Activated CD8-positive, alpha-beta memory T cell treated with anti-CD3 and anti-CD28 coated beads, Interleukin-2, amount 10 ng/mL, durations not matched to agents 7 days and 5 days (primary cell): ENCODE measurements at regions not wholly inside any gene's neighbourhood (a gene's known extent, or its start where the extent isn't known, plus 50 kb on each side); places are given as distances from the start of the nearest gene placed in this dataset.

Experiments used
- ATAC-seq: fragments of 150-1000 bp; cut with Tn5 transposase; one replicate; pipeline ENCODE4 v1.10.0; 2021; ENCODE audit warnings: moderate library complexity
- CTCF ChIA-PET: fragments of 350-600 bp; sonication (Branson Sonifier 250); formaldehyde crosslinking; loops from one replicate; lab custom pipeline; 2021; ENCODE audit warnings: antibody characterized with exemption; lab: Charles Lee
- DNase-seq: peaks from one replicate; pipeline ENCODE4 v3.0.0-alpha.2; 2020
- H3K27ac Mint-ChIP-seq: one replicate; pipeline ENCODE4 v1.8.0; 2021; ENCODE audit warnings: mild to moderate bottlenecking, mixed read lengths
- H3K27me3 Mint-ChIP-seq: one replicate; pipeline ENCODE4 v1.8.0; 2021; ENCODE audit warnings: mixed read lengths
- H3K36me3 Mint-ChIP-seq: one replicate; pipeline ENCODE4 v1.8.0; 2021; ENCODE audit warnings: mild to moderate bottlenecking, mixed read lengths
- H3K4me1 Mint-ChIP-seq: one replicate; pipeline ENCODE4 v1.8.0; 2021; ENCODE audit warnings: mixed read lengths
- H3K4me3 Mint-ChIP-seq: one replicate; pipeline ENCODE4 v1.8.0; 2021; ENCODE audit warnings: mild to moderate bottlenecking, moderate library complexity, mixed read lengths
- H3K9me3 Mint-ChIP-seq: one replicate; pipeline ENCODE4 v1.8.0; 2022; ENCODE audit warnings: low read depth, mixed read lengths

DNA sequence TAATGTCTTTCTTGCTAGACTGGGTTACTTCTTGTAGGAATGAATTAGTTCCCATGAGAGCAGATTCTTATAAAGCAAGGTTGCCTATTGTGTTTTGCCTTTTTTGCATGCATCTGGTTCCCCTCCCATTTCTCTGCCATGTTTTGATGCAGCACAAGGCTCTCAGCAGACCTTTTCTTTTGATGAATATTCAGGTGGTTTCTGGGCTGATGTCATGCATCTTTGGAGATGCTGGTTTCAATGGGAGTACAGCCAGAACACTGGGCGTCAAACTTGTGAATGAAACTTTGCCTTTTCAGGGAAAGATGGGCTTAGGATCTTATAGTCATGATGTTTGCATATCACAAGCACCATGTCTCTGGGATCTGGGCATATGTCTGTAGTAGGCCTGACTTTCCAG is 111.7 kb upstream of the CCL2 start:
- ATAC-seq (no peak), DNase-seq (no peak)
- Mint-ChIP-seq H3K4me3 (no peak overlapping the region), H3K27ac (no peak overlapping the region), H3K27me3 (peaks cover 30% of the 10 kb centered on the region), H3K36me3 (no peaks in the 10 kb centered on the region), H3K4me1 (no peaks in the 10 kb centered on the region), H3K9me3 (no peaks in the 10 kb centered on the region)
- CTCF ChIA-PET = no interaction called here

DNA sequence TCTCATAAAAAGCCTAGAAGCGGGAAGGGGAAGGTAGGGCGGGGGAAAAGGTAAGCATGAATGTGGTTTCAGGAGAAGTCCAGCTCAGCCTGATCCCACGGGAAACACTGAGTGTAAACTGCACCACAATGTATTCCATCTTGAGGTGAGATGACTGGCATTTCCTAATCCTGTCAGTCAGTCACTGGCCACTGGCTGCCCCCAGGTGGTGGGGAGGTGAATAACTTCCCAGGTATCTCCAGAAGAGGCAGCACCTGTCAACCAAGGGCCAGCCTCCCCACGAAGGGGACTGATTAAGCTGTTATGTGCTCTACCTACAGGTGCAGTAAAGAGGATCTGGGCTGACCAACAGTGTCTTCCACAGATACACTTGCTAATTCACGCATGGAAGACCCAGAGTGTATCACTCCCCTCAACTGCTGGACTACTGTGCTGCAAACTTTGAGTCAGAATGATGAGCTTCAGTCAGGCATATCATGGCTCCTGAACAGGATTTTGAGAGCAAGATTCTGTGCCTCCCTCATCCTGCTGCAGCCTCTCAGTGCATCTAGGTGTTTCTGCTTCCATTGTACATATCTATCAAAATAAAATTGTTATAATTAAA is 108.5 kb upstream of the CCL2 start:
- H3K4me1 Mint-ChIP-seq = no peaks in the 10 kb centered on the region
- CTCF ChIA-PET = interaction anchor here (0.7 to 4.9 kb wide), 8 partner anchors 9 to 372 kb away, joined by 3 to 41 read pairs (median 4); no protein-coding TSS in a partner anchor
- DNase-seq (peak; percentile 73), ATAC-seq (peak; percentile 42)
- peaks cover 12% of the 10 kb centered on the region for H3K27me3 Mint-ChIP-seq
- H3K27ac Mint-ChIP-seq = no peak overlapping the region
- H3K4me3 Mint-ChIP-seq = no peak overlapping the region
- H3K36me3 Mint-ChIP-seq = no peaks in the 10 kb centered on the region
- H3K9me3 Mint-ChIP-seq = no peaks in the 10 kb centered on the region

DNA sequence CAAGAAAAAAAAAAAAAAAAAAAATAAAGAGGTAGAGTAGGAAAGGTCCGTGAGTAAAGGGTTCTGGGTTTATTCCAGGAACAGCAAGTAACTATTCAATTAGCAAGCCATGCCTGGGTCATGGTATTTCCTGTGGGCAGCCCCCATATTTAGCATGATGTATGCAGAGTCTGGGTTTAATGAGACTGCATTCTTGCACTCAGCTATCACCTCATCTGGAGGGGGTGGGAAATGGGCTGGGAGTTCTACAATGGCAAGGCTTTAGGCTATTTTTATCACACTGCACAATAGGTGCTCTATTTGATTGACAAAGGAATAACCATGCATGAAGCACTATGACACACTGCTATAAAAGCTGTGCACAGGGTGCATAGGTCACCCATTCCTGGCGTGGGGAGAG is 104.0 kb upstream of the CCL2 start:
- H3K4me3 Mint-ChIP-seq = no peak overlapping the region
- no peaks in the 10 kb centered on the region for H3K9me3 Mint-ChIP-seq
- H3K27ac Mint-ChIP-seq = no peak overlapping the region
- H3K4me1 Mint-ChIP-seq = peaks cover 7% of the 10 kb centered on the region
- DNase-seq = no peak
- H3K27me3 Mint-ChIP-seq = peaks cover 34% of the 10 kb centered on the region
- ATAC-seq = no peak
- CTCF ChIA-PET = interaction anchor here (0.7 to 0.9 kb wide), 2 partner anchors 20 to 211 kb away, joined by 3 read pairs; no protein-coding TSS in a partner anchor
- no peaks in the 10 kb centered on the region for H3K36me3 Mint-ChIP-seq

DNA sequence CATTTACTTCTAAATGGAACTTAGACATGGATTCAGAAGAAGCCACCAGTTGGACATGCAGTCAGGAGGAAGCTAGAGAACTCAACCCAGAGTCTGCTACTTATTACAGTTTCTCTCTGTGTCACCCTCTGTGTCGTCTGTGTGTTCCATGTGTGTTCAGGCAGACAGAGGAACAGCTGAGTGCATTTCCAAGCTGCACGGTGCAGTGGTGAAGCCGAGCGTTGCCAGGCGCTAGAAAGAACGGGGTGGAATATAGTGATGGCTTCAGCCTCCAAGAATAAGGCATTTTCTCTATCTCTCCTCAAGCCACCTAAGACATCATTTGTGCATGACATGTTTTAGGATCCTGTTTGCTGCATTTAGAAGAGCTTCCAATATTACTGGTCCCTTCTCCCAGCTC is 101.1 kb upstream of the CCL2 start:
- DNase-seq (no peak), ATAC-seq (no peak)
- H3K9me3 Mint-ChIP-seq = no peaks in the 10 kb centered on the region
- H3K4me1 Mint-ChIP-seq = peaks cover 7% of the 10 kb centered on the region
- peaks cover 1% of the 10 kb centered on the region for H3K36me3 Mint-ChIP-seq
- H3K27me3 Mint-ChIP-seq = peaks cover 56% of the 10 kb centered on the region
- H3K4me3 Mint-ChIP-seq = no peak overlapping the region
- H3K27ac Mint-ChIP-seq = no peak overlapping the region
- CTCF ChIA-PET = interaction anchor here (0.7 kb wide), 1 partner anchor 46 kb away, joined by 3 read pairs; no protein-coding TSS in a partner anchor

DNA sequence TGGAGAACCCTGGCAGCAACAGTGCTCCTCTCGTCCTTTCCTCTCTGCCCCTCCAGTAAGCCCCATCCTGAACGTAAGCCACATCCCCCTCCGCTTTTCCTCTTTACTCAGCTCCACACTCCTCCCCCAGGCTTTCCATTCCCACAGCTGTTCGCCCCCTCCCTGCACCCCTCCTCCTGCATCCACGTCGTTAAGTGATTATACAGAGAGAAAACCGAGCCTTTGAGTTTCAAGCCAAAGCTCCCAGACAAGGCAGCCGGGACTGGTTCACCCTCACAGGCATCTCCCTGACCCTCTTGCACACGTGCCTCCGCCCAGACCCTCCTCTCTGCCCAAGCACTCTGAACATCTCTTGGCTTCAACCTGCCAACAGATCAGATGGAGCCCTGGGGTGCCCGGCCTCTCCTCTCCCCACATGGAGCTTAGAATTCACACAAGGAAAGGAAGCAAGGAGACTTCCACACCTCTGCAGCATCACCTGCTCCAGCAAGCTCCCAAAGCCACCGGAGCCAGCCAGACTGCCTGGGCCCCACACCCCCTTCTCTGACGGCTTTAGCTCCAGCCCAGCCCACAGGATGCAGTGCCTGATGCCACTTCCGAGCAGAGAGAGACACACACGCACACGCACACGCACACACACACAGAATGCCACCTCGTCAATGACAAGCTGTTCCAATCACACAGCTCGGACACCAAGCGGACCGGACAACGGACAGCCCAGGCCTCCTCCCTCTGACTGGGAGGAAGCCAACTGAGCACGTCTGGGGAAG is 99.9 kb upstream of the CCL2 start:
- DNase-seq (peak; percentile 42), ATAC-seq (no peak)
- CTCF ChIA-PET = interaction anchor here (0.8 to 1.7 kb wide), 3 partner anchors 9 to 429 kb away, joined by 3 to 4 read pairs (median 4); no protein-coding TSS in a partner anchor
- H3K27ac Mint-ChIP-seq = no peak overlapping the region
- H3K36me3 Mint-ChIP-seq = peaks cover 1% of the 10 kb centered on the region
- H3K4me1 Mint-ChIP-seq = peaks cover 7% of the 10 kb centered on the region
- H3K27me3 Mint-ChIP-seq = peaks cover 59% of the 10 kb centered on the region
- no peaks in the 10 kb centered on the region for H3K9me3 Mint-ChIP-seq
- H3K4me3 Mint-ChIP-seq = no peak overlapping the region

GRCh38 chr17:34155947-34156346 is 99.1 kb upstream of the CCL2 start:
- CTCF ChIA-PET = interaction anchor here (0.8 to 1.7 kb wide), 3 partner anchors 9 to 430 kb away, joined by 3 to 4 read pairs (median 4); no protein-coding TSS in a partner anchor

GRCh38 chr17:34156401-34156740 is 98.7 kb upstream of the CCL2 start:
- DNase-seq = no peak
- no peaks in the 10 kb centered on the region for H3K9me3 Mint-ChIP-seq
- H3K4me3 Mint-ChIP-seq = no peak overlapping the region
- H3K36me3 Mint-ChIP-seq = peaks cover 1% of the 10 kb centered on the region
- CTCF ChIA-PET = interaction anchor here (1.6 to 1.7 kb wide), 2 partner anchors 10 to 431 kb away, joined by 4 read pairs; no protein-coding TSS in a partner anchor
- peaks cover 61% of the 10 kb centered on the region for H3K27me3 Mint-ChIP-seq
- H3K4me1 Mint-ChIP-seq = peaks cover 7% of the 10 kb centered on the region
- no peak overlapping the region for H3K27ac Mint-ChIP-seq
- ATAC-seq = no peak

More at GRCh38 chr17:34155947-34156346, 99.1 kb upstream of the CCL2 start:
- peaks cover 1% of the 10 kb centered on the region for H3K36me3 Mint-ChIP-seq
- H3K27ac Mint-ChIP-seq = no peak overlapping the region
- H3K4me3 Mint-ChIP-seq = no peak overlapping the region
- DNase-seq = no peak
- H3K27me3 Mint-ChIP-seq = peaks cover 61% of the 10 kb centered on the region
- no peak for ATAC-seq
- no peaks in the 10 kb centered on the region for H3K9me3 Mint-ChIP-seq
- peaks cover 7% of the 10 kb centered on the region for H3K4me1 Mint-ChIP-seq

DNA sequence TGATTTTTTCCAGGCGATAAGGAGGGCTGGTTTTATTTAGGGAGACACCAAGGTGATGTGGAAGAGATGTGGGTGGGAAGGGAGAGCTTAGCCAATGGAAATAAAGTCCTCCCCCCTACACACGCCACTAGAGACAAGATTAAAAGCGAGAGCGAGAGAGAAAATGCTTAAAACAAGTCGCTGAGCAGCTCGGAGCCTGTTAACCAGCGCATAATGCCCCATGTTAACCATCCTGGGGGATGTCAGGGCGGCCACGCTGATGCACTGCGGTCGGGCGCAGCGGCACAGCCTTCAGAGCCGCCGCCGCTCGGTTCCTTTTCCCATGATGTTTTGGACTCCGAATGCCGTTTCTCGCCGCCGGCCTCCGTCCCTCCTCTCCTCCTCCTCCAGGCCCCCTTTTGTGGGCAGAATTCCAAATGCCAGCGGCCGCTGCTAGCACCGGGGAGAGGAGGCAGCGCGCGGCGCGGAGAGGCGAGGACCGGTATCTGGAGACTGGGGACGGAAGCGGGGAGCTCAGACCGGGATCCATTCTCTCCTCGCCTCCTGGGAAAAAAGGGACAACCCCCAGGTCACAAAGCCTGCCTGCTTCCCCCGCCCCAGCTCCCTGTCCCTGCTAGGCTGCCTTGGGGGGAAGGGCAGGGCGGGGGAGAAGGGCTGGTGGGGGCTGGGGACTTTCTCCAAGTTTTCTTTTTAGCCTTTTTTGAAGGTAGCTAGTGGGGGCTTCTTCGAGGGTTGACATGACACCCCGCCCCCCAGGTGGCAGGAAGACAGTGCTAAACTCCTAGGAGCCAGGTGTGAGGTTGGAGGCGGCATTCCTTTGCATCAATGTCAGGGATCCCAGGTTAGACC is 98.1 kb upstream of the CCL2 start:
- Mint-ChIP-seq H3K4me3 (no peak overlapping the region), H3K27me3 (peaks cover 61% of the 10 kb centered on the region), H3K27ac (no peak overlapping the region)

DNA sequence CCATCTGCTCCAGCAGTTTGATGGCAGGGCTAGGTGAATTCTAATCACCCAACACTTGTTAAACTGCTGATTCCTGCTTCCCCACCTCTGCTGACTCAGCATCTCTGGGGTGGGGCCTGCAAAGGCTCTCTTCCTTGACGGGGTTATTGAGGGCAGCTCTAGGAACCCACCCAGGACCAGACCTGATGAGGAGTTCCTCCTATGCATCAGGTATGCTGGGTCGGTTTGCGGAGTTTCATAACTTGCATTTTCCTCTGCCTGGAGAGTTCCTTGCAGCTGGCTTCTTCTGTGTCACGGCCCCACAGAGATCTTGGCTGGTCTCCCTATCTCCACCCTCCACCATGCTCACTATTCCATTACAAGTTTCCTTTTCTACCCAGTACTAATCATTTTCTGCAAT is 93.4 kb upstream of the CCL2 start:
- H3K4me3 Mint-ChIP-seq = no peak overlapping the region
- no peaks in the 10 kb centered on the region for H3K4me1 Mint-ChIP-seq
- peaks cover 55% of the 10 kb centered on the region for H3K27me3 Mint-ChIP-seq
- DNase-seq (no peak), ATAC-seq (no peak)
- CTCF ChIA-PET = interaction anchor here (2.7 kb wide), 1 partner anchor 9 kb away, joined by 17 read pairs; no protein-coding TSS in a partner anchor
- peaks cover 1% of the 10 kb centered on the region for H3K36me3 Mint-ChIP-seq
- no peak overlapping the region for H3K27ac Mint-ChIP-seq
- H3K9me3 Mint-ChIP-seq = no peaks in the 10 kb centered on the region

More for the DNA sequence above, 98.1 kb upstream of the CCL2 start:
- Mint-ChIP-seq H3K36me3 (peaks cover 1% of the 10 kb centered on the region), H3K4me1 (peaks cover 7% of the 10 kb centered on the region), H3K9me3 (no peaks in the 10 kb centered on the region)
- CTCF ChIA-PET = interaction anchor here (2.1 kb wide), 1 partner anchor 10 kb away, joined by 5 read pairs; no protein-coding TSS in a partner anchor
- DNase-seq = no peak
- no peak for ATAC-seq

- peaks cover 1% of the 10 kb centered on the region for H3K36me3 Mint-ChIP-seq
- peaks cover 49% of the 10 kb centered on the region for H3K27me3 Mint-ChIP-seq
- no peak for ATAC-seq
- H3K4me3 Mint-ChIP-seq = no peak overlapping the region
- no peaks in the 10 kb centered on the region for H3K4me1 Mint-ChIP-seq
- H3K27ac Mint-ChIP-seq = no peak overlapping the region
- CTCF ChIA-PET = interaction anchor here (2.7 kb wide), 1 partner anchor 8 kb away, joined by 17 read pairs; no protein-coding TSS in a partner anchor
- no peak for DNase-seq
- no peaks in the 10 kb centered on the region for H3K9me3 Mint-ChIP-seq
These were observed 92.0 kb upstream of the CCL2 start for GRCh38 chr17:34163123-34163522.

DNA sequence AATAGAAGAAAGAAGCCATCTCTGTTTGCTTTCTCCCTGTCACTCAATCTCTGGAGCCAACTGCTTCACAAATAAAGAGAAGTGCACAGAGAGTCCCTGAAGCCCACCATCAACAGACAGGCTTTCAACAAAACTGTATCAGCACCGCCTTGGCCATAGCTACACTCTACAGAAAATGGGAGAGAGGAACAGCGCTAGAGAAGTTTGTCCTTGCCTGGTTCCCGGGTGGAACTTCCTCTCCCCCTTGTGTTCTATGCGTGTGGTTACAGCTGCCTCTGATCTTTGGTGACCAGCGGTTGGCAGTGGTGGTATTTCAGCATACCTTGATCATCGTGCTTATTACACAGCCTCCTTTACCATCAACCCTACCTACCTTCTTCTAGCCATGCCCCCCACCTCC is 91.4 kb upstream of the CCL2 start:
- H3K36me3 Mint-ChIP-seq = peaks cover 1% of the 10 kb centered on the region
- ATAC-seq = no peak
- DNase-seq = no peak
- H3K9me3 Mint-ChIP-seq = no peaks in the 10 kb centered on the region
- H3K4me3 Mint-ChIP-seq = no peak overlapping the region
- CTCF ChIA-PET = no interaction called here
- peaks cover 44% of the 10 kb centered on the region for H3K27me3 Mint-ChIP-seq
- H3K4me1 Mint-ChIP-seq = no peaks in the 10 kb centered on the region
- H3K27ac Mint-ChIP-seq = no peak overlapping the region

GRCh38 chr17:34164837-34165236 is 90.2 kb upstream of the CCL2 start:
- Mint-ChIP-seq H3K4me3 (no peak overlapping the region), H3K27ac (no peak overlapping the region), H3K9me3 (no peaks in the 10 kb centered on the region), H3K36me3 (no peaks in the 10 kb centered on the region), H3K4me1 (no peaks in the 10 kb centered on the region), H3K27me3 (peaks cover 39% of the 10 kb centered on the region)
- DNase-seq (no peak), ATAC-seq (no peak)
- CTCF ChIA-PET = interaction anchor here (1.5 to 2.1 kb wide), 2 partner anchors 195 to 197 kb away, joined by 3 to 7 read pairs; no protein-coding TSS in a partner anchor

GRCh38 chr17:34166352-34166751 is 88.7 kb upstream of the CCL2 start:
- no peaks in the 10 kb centered on the region for H3K36me3 Mint-ChIP-seq
- H3K9me3 Mint-ChIP-seq = no peaks in the 10 kb centered on the region
- ATAC-seq = no peak

More at GRCh38 chr17:34166352-34166751, 88.7 kb upstream of the CCL2 start:
- H3K4me3 Mint-ChIP-seq = no peak overlapping the region
- no peak for DNase-seq
- H3K4me1 Mint-ChIP-seq = peaks cover under 1% of the 10 kb centered on the region
- H3K27me3 Mint-ChIP-seq = peaks cover 36% of the 10 kb centered on the region
- CTCF ChIA-PET = no interaction called here
- no peak overlapping the region for H3K27ac Mint-ChIP-seq
